ENCODE measurements at regions not wholly inside any gene's neighbourhood (a gene's known extent, or its start where the extent isn't known, plus 50 kb on each side); places are given as distances from the start of the nearest gene placed in this dataset.

DNA sequence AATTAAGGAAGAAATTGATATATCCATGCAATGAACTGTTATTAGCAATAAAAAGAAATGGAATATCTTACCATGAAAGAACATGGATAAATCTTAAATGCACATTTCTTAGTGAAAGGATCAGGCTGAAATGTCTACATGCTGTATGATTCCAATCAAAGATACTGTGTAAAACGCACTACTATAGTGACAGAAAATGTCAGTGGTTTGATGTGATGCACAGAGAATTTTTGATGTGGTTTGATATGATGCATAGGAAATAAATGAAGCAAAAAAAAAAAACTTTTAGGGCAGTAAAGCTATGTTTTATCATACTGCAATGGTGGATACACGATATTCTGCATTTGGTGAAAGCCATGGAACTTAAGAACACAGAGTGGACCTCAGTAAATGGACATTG, 547.6 kb downstream of the GABRG1 start:
- Histone ChIP-seq H3K27ac (replicated peaks) (no peak overlapping the region), H3K27me3 (ENCODE audit: insufficient read depth, poor library complexity, severe bottlenecking) (no peaks in the 10 kb centered on the region), H3K4me3 (replicated peaks; ENCODE audit: insufficient read depth, low read length) (no peak overlapping the region)
- TF ChIP-seq GABPA (IDR thresholded peaks at IDR 0.05; ENCODE audit: low read depth), result no peak
- no peak for TF ChIP-seq SPI1 (IDR thresholded peaks at IDR 0.05; ENCODE audit: borderline replicate concordance, low read depth)
- no peak for TF ChIP-seq CTCF (IDR thresholded peaks at IDR 0.05; ENCODE audit: insufficient read depth, low read length)
- TF ChIP-seq, protein P1, sequence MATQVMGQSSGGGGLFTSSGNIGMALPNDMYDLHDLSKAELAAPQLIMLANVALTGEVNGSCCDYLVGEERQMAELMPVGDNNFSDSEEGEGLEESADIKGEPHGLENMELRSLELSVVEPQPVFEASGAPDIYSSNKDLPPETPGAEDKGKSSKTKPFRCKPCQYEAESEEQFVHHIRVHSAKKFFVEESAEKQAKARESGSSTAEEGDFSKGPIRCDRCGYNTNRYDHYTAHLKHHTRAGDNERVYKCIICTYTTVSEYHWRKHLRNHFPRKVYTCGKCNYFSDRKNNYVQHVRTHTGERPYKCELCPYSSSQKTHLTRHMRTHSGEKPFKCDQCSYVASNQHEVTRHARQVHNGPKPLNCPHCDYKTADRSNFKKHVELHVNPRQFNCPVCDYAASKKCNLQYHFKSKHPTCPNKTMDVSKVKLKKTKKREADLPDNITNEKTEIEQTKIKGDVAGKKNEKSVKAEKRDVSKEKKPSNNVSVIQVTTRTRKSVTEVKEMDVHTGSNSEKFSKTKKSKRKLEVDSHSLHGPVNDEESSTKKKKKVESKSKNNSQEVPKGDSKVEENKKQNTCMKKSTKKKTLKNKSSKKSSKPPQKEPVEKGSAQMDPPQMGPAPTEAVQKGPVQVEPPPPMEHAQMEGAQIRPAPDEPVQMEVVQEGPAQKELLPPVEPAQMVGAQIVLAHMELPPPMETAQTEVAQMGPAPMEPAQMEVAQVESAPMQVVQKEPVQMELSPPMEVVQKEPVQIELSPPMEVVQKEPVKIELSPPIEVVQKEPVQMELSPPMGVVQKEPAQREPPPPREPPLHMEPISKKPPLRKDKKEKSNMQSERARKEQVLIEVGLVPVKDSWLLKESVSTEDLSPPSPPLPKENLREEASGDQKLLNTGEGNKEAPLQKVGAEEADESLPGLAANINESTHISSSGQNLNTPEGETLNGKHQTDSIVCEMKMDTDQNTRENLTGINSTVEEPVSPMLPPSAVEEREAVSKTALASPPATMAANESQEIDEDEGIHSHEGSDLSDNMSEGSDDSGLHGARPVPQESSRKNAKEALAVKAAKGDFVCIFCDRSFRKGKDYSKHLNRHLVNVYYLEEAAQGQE (IDR thresholded peaks at IDR 0.05; ENCODE audit: insufficient replicate concordance, low read depth), result no peak
- DNase-seq (ENCODE audit: low read depth in 1 of 2, low spot score in 1 of 2), result no peak

- TF ChIP-seq POLR2AphosphoS5 (IDR thresholded peaks at IDR 0.05; ENCODE audit: low read depth), result no peak
- TF ChIP-seq SPI1 (IDR thresholded peaks at IDR 0.05; ENCODE audit: borderline replicate concordance, low read depth), result no peak
- no peak for TF ChIP-seq GABPA (IDR thresholded peaks at IDR 0.05; ENCODE audit: low read depth)
- TF ChIP-seq, protein P1 (IDR thresholded peaks at IDR 0.05; ENCODE audit: insufficient replicate concordance, low read depth), result no peak
- TF ChIP-seq CTCF (IDR thresholded peaks at IDR 0.05; ENCODE audit: insufficient read depth, low read length), result no peak
- no peak for DNase-seq (ENCODE audit: low read depth in 1 of 2, low spot score in 1 of 2)
- no peak overlapping the region for H3K27ac ChIP-seq (replicated peaks)
- H3K4me3 ChIP-seq (replicated peaks; ENCODE audit: insufficient read depth, low read length), result no peak overlapping the region
- H3K27me3 ChIP-seq (ENCODE audit: insufficient read depth, poor library complexity, severe bottlenecking), result no peaks in the 10 kb centered on the region
Measured at GRCh38 chr4:45569619-45570018, 554.2 kb downstream of the GABRG1 start.

DNA sequence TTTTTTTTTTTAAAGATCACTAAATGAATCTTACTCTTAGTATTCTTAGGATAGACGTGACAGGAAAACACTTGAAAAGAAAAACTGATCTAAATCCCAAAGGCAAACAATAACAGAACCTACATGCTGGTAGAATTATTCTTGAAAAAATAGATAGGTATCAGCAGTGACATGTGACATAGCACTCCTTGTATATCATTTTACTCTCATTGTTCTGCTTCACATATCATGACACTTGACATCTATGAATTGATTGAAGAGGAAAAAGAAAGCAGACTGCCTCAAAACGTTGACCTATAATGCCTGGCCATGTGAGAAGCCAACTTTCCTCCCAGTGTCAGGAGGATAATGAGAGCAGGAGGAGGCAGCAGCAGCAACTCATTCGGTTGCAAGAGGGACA, 555.2 kb downstream of the GABRG1 start:
- DNase-seq (ENCODE audit: low read depth in 1 of 2, low spot score in 1 of 2), result no peak
- TF ChIP-seq POLR2AphosphoS5 (IDR thresholded peaks at IDR 0.05; ENCODE audit: low read depth) (no peak), CTCF (IDR thresholded peaks at IDR 0.05; ENCODE audit: insufficient read depth, low read length) (no peak), SPI1 (IDR thresholded peaks at IDR 0.05; ENCODE audit: borderline replicate concordance, low read depth) (no peak), GABPA (IDR thresholded peaks at IDR 0.05; ENCODE audit: low read depth) (no peak)
- TF ChIP-seq, protein P1 (IDR thresholded peaks at IDR 0.05; ENCODE audit: insufficient replicate concordance, low read depth), result no peak
- Histone ChIP-seq H3K27ac (replicated peaks) (no peak overlapping the region), H3K27me3 (ENCODE audit: insufficient read depth, poor library complexity, severe bottlenecking) (no peaks in the 10 kb centered on the region), H3K4me3 (replicated peaks; ENCODE audit: insufficient read depth, low read length) (no peak overlapping the region)
